K562 (cell line): ENCODE measurements at regions not wholly inside any gene's neighbourhood (a gene's known extent, or its start where the extent isn't known, plus 50 kb on each side); places are given as distances from the start of the nearest gene placed in this dataset.

ENCODE experiments used
- CHD7 ChIP-seq: fragments of 200-600 bp; sonication (generic); IDR thresholded peaks from one replicate; pipeline ENCODE4 v1.6.1; 2012; ENCODE audit warnings: mild to moderate bottlenecking, low read depth, low read length, inconsistent platforms

DNA sequence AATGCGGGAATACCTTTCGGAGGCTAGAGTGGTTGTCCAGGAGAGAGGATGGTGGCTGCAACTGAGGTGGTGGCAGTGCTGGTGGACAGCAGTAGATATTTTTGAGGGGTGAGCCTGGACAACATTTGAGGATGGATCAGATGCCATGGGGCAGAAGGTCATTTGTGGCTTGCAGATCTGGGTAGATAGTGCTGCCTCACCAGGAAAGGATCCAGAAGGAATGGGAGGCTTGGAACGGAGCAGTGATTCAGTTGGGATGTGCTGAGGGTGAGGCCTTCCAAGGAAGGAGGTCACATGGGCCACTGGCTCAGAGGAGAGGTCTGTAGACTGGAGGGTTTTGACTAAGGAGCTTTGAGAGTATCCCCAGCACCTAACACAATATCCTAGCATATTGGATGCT lies 110.8 kb upstream of the KAZN start (continued):
- TF ChIP-seq CHD7 = no peak
